Lower lobe of right lung (tissue), 2 donors: ENCODE measurements at regions not wholly inside any gene's neighbourhood (a gene's known extent, or its start where the extent isn't known, plus 50 kb on each side); places are given as distances from the start of the nearest gene placed in this dataset.
A peak's percentile ranks its signal among the peaks of the same experiment; 100 is the strongest.
"Not testable (repeated sequence)": the region's sequence is repeated elsewhere in the genome, so short reads cannot be mapped to it uniquely, and the experiment has no call there.

Experiments
- ATAC-seq, 2 donors: fragments of 200-7000 bp; cut with Tn5 transposase; one replicate each; pipeline ENCODE4 v1.9.1; 2020 to 2022; ENCODE audit warnings: mild to moderate bottlenecking in 2 of 2, moderate library complexity in 2 of 2
- DNase-seq: peaks from one replicate; pipeline ENCODE4 v3.0.0-alpha.2; 2020
- H3K27ac ChIP-seq: fragments of 200-600 bp; one replicate; pipeline ENCODE4 v1.8.0; 2022
- H3K27me3 ChIP-seq: fragments of 200-600 bp; one replicate; pipeline ENCODE4 v1.8.0; 2022; ENCODE audit warnings: low read depth
- H3K36me3 ChIP-seq: fragments of 200-600 bp; one replicate; pipeline ENCODE4 v1.8.0; 2022; ENCODE audit warnings: mild to moderate bottlenecking
- H3K4me1 ChIP-seq: fragments of 200-600 bp; one replicate; pipeline ENCODE4 v1.8.0; 2022
- H3K4me3 ChIP-seq: fragments of 200-600 bp; one replicate; pipeline ENCODE4 v1.8.0; 2022; ENCODE audit warnings: mild to moderate bottlenecking
- H3K9me3 ChIP-seq: fragments of 200-600 bp; one replicate; pipeline ENCODE4 v1.8.0; 2022
- intact Hi-C: fragments of 100-400 bp; cut with DNase I; formaldehyde crosslinking; loops from one replicate; pipeline ENCODE4 v1.11.0; 2022
- TF ChIP-seq, protein P1 (sequence below): fragments of 200-600 bp; IDR thresholded peaks from one replicate; pipeline ENCODE4 v1.8.0; 2022; ENCODE audit warnings: antibody characterized with exemption, mild to moderate bottlenecking
- donor health status: DM: no; HTN: yes; CAD: no; lungs with severe emphysema.

DNA sequence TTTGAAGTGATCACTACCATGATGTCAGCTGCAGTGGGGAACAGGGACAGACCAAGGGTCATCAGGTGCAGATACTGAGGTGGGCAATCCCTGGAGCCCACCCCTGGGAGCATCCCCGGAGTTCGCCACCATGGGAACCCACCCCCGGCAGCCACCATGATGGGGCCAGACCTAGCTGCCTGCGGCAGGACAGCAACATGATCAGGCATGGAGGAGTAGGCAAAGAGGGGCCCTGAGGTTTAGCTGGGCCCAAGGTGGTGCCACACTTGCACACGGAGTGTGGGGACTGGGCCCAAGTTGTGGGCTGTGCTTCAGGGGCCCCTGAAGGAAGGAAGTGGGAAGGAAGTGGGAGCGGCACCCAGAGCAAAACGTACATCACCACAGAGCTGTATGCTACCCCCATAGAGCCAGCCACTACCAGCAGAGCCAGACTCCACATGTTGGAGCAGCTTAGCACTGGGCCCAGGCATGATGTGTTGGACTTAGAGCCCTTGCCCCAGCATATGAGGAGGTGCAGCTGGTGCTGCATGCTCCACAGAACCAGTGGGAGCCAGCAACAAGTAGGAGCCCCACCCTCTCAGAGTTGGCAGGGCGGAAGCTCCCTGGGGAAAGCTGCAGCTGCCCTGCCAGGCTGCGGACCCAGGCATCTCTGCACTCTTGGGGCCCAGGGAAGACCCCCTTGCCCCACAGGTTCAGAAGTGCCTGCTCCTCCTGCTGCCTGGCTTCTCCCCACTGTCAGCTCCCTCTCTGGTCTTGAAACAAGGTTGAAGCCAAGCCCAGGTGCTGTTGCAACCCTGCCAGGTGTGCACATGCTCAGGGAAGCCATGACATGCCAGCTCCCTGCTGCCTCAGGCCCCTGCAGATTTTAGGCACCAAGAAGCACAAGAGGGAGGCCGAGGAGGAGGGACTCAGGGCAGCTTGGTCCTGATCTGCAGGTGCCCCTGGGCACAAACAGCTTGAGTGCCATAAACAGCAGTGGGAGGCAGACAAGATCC lies 515.3 kb downstream of the ZBBX start:
- no peak for DNase-seq
- Histone ChIP-seq H3K27ac (no peak overlapping the region), H3K36me3 (no peaks in the 10 kb centered on the region), H3K9me3 (no peaks in the 10 kb centered on the region), H3K4me3 (no peak overlapping the region), H3K4me1 (no peaks in the 10 kb centered on the region), H3K27me3 (no peaks in the 10 kb centered on the region)
- ATAC-seq = peak in 1 of 2 donors; percentile 25
- intact Hi-C loops = no loop called here
- TF ChIP-seq, protein P1, sequence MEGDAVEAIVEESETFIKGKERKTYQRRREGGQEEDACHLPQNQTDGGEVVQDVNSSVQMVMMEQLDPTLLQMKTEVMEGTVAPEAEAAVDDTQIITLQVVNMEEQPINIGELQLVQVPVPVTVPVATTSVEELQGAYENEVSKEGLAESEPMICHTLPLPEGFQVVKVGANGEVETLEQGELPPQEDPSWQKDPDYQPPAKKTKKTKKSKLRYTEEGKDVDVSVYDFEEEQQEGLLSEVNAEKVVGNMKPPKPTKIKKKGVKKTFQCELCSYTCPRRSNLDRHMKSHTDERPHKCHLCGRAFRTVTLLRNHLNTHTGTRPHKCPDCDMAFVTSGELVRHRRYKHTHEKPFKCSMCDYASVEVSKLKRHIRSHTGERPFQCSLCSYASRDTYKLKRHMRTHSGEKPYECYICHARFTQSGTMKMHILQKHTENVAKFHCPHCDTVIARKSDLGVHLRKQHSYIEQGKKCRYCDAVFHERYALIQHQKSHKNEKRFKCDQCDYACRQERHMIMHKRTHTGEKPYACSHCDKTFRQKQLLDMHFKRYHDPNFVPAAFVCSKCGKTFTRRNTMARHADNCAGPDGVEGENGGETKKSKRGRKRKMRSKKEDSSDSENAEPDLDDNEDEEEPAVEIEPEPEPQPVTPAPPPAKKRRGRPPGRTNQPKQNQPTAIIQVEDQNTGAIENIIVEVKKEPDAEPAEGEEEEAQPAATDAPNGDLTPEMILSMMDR = no peak

DNA sequence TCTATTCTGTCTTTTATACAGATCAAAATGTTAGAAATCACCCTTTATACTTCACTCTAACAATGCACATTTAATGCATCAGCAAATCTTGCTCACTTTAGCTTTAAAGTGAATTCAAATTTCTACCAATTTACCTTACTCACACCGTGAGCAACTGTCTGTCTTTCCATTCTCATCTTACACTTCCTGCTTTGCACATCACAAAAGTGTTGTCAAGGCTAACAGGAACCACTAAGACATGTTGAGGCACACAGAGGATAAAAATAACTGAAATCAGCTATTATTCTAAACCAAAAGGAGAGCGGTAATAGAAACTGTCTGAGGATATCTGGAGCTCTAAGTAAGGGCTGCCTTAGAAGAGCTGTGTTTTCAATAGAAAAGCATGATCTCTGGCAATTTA lies 519.9 kb downstream of the ZBBX start:
- TF ChIP-seq, protein P1 = no peak
- no peak for DNase-seq
- no peaks in the 10 kb centered on the region for H3K4me1 ChIP-seq
- no peak for ATAC-seq
- no peaks in the 10 kb centered on the region for H3K27me3 ChIP-seq
- H3K27ac ChIP-seq = no peak overlapping the region
- no peaks in the 10 kb centered on the region for H3K9me3 ChIP-seq
- no peaks in the 10 kb centered on the region for H3K36me3 ChIP-seq
- no peak overlapping the region for H3K4me3 ChIP-seq
- intact Hi-C loops = no loop called here

DNA sequence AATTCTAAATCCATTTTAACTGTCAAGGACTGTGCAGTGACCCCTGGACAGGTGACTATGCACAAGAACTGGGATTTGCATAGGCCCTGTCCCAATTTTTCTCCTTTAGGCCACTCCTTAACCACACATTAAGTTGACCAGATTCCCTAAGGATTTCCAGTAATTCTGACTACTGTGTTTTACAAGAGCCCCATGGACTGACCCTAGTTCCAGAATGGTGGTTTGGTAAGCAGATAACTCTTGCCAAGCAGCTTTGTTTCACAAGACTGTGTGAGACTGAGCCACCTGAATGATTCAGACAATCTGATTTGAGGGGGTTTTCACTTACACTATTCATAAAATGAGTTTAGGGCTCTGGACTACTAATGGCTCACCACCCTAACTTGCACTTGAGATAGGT lies 535.8 kb downstream of the ZBBX start:
- no peaks in the 10 kb centered on the region for H3K27me3 ChIP-seq
- TF ChIP-seq, protein P1 = no peak
- DNase-seq = no peak
- no peak overlapping the region for H3K27ac ChIP-seq
- no peaks in the 10 kb centered on the region for H3K36me3 ChIP-seq
- H3K9me3 ChIP-seq = no peaks in the 10 kb centered on the region
- intact Hi-C loops = no loop called here
- no peak overlapping the region for H3K4me3 ChIP-seq
- no peaks in the 10 kb centered on the region for H3K4me1 ChIP-seq
- ATAC-seq = peak in 1 of 2 donors; percentile 50

DNA sequence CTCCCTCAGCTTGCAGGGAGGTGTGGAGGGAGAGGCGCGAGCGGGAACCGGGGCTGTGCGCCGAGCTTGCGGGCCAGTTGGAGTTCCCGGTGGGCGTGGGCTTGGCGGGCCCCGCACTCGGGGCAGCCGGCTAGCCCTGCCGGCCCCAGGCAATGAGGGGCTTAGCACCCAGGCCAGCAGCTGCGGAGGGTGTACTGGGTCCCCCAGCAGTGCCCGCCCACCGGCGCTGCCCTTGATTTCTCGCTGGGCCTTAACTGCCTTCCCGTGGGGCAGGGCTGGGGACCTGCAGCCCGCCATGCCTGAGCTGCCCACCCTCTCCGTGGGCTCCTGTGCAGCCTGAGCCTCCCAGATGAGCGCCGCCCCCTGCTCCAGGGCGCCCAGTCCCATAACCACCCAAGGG lies 537.3 kb downstream of the ZBBX start:
- H3K27ac ChIP-seq, DNase-seq, H3K4me3 ChIP-seq, H3K36me3 ChIP-seq, H3K27me3 ChIP-seq, intact Hi-C loops, H3K9me3 ChIP-seq, H3K4me1 ChIP-seq, ATAC-seq: not testable (repeated sequence)

DNA sequence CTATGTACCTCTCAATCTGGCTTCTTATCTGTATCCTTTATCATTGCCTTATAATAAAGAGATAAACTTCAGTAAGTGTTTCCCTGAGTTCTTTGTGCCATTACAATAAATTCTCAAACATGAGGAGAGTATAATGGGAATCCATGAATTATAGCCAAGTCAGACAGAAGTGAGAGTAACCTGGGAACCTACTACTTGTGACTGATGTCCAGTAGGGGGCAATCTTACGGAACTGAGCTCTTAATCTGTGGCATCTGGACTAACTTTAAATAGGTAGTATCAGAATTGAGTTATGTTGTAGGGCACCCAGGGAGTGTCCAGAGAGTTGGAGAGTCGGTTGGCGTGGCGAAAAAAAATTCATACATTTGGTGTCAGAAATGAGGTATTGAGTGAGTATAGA lies 542.6 kb downstream of the ZBBX start:
- TF ChIP-seq, protein P1 = peak; percentile 14
- H3K36me3 ChIP-seq = no peaks in the 10 kb centered on the region
- H3K27ac ChIP-seq = no peak overlapping the region
- H3K4me1 ChIP-seq = no peaks in the 10 kb centered on the region
- no peaks in the 10 kb centered on the region for H3K27me3 ChIP-seq
- H3K9me3 ChIP-seq = no peaks in the 10 kb centered on the region
- no peak overlapping the region for H3K4me3 ChIP-seq
- ATAC-seq (no peak), DNase-seq (no peak)
- intact Hi-C loops = no loop called here

DNA sequence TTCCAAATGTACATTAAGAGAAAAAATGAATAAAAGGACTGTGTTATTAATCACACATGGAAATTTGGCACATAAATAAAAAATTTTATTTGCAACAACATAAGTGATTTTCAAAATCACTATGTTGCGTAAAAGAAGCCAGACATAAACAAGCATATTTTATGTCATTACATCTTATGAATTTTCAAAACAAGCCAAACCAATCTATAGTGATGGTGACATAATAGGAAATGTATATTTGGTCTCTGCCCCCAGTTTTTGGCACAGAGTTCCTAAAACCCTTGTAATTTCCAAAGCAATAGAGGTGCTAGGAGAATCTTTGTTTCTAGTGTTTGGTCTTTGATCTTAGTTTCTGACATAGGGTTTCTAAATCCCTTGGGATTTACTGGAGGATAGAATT lies 543.3 kb downstream of the ZBBX start:
- no peaks in the 10 kb centered on the region for H3K36me3 ChIP-seq
- ATAC-seq (no peak), DNase-seq (no peak)
- H3K27me3 ChIP-seq = no peaks in the 10 kb centered on the region
- no peak overlapping the region for H3K4me3 ChIP-seq
- intact Hi-C loops = no loop called here
- TF ChIP-seq, protein P1 = no peak
- H3K27ac ChIP-seq = no peak overlapping the region
- no peaks in the 10 kb centered on the region for H3K9me3 ChIP-seq
- no peaks in the 10 kb centered on the region for H3K4me1 ChIP-seq
